HG03159 (cell line): ENCODE measurements at regions not wholly inside any gene's neighbourhood (a gene's known extent, or its start where the extent isn't known, plus 50 kb on each side); places are given as distances from the start of the nearest gene placed in this dataset.

Experiments
- ATAC-seq: cut with Tn5 transposase; IDR thresholded peaks from one replicate; pipeline ENCODE4 v1.9.1; 2021; ENCODE audit warnings: mild to moderate bottlenecking, moderate library complexity; ENCODE audit not compliant: unreplicated experiment

DNA sequence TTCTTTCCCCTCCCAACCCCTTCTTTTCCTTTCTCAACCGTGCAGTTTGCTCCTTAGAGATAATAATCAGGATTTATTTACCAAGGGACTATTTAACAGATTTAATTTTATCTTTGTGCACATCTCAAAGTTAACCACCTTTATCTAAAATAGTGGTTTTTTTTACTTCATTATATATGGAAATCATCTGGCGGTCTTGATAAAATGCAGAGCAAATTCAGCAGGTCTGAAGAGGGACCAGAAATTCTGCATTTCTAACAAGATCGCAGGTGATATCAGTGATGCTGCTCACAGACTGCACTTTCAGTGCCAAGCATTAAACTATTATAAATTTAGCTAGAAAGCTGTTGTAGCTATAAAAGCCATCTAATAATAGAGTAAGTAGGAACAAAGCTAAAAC, 83.4 kb upstream of the NEGR1 start:
- ATAC-seq = no peak

DNA sequence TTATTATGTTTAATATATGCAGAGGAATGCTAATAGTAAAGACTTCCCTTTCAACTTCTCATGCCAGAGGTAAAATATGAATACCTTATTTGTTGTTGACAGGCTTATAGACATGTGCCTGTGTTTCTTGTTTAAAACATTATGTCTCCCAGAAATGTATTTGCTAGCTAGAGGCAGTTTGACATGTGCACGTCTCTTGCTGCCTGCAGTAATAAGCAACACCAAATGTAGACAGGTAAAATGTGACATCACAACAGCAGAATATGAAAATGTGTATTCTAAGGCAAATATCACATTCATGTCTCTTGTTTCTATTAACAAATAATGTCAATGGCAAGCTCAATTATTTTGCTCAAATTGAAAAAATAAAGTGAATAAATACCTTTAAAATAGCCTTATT, 80.2 kb upstream of the NEGR1 start:
- ATAC-seq = no peak

DNA sequence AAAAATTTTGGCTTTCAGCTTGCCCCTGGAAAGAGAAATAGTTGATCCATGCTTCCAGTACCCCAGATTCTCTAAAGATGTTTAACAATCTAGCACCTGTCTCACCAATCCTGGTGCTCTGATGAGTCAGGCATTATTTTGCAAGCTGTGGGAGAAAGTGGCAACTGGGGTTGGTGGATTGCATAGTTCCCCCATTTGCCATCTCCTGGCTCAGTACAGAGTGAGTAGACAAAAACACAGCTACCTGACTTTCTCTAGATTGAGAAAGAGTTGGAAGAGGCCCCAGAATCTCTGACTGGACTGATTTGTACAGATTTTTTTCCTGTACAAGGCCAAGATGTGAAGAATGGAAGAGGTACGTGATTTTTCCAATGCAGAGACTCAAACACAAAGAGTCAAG, 75.1 kb upstream of the NEGR1 start:
- ATAC-seq = no peak

DNA sequence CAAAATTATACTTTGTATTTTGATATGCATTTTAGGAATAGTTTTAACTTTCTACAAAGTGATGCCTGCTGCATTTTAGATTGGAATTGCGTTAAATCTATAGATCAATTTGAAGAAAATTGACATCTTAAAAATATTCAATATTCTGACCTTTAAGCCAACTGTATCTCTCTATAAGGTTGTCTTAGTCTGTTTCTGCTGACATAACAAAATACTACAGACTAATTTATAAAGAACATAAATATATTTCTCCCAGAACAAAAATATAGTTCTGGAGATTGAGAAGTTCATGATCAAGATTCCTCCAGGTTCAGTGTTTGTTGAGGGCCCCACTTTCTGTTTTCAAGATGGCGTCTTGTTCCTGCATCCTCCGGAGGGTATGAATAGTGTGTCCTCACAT, 73.6 kb upstream of the NEGR1 start:
- ATAC-seq = no peak

DNA sequence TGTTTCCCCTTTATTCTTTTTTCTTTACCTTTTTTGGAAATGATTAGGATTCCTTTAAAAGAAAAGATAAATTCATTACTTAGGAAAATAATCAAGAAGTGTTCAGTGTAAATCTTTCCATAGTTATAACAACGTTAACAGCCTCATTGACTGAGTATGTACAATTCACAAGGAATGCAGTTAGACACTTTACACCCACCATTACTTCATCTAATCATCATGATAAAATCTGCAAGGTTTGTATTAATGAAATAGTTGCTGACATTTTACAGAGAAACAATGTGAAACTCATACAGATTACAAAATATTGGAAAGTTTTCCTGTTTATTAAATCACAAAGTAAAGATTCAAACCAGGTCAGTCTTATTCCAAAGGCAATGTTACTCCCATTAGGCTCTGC, 59.3 kb upstream of the NEGR1 start:
- ATAC-seq = no peak

DNA sequence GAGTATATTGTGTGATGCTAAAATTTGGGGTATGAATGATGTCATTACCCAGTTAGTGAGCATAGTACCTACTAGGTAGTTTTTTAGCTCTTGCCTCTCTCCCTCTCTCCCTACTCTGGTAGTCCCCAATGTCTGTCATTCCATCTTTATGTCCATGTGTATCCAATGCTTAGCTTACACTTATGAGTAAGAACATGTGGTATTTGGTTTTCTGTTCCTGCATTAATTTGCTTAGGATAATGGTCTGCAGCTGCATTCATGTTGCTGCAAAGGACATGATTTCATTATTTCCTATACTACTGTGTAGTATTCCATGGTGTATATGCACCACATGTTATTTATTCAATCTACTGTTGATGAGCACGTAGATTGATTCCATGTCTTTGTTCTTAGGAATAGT, 54.4 kb upstream of the NEGR1 start:
- ATAC-seq = no peak
